SK-N-SH (cell line): ENCODE measurements at regions not wholly inside any gene's neighbourhood (a gene's known extent, or its start where the extent isn't known, plus 50 kb on each side); places are given as distances from the start of the nearest gene placed in this dataset.

Experiments used
- CTCF ChIA-PET: fragments of 300-600, 350-600 bp; formaldehyde crosslinking; extraction: SDS; loops from one replicate; lab custom pipeline; 2021; lab: Yijun Ruan, JAX
- POLR2A ChIA-PET: fragments of 350-600 bp; sonication (Branson Sonifier 250); formaldehyde crosslinking; extraction: SDS; loops from one replicate; lab custom pipeline; 2020; ENCODE audit warnings: antibody characterized with exemption, inconsistent platforms; lab: Yijun Ruan, JAX
- DNase-seq: peaks from one replicate; pipeline ENCODE4 v3.0.0; 2012
- H2AFZ ChIP-seq: fragments of 200-600 bp; sonication (generic); 2 replicates; pipeline ENCODE4 v1.8.1; 2016; ENCODE audit warnings: antibody characterized with exemption, mild to moderate bottlenecking, low read depth
- H3F3A ChIP-seq: fragments of 200-600 bp; sonication (generic); replicated peaks from 2 replicates; pipeline ENCODE3; 2016; ENCODE audit warnings: antibody characterized with exemption, mild to moderate bottlenecking; ENCODE audit not compliant: insufficient read depth
- H3K27ac ChIP-seq, 2 experiments: fragments of 200-500 bp in 1 of 2; fragments of 200-600 bp in 1 of 2; sonication (Bioruptor generic) in 1 of 2; sonication (generic), shearing (Covaris generic) in 1 of 2; 2 replicates each; pipeline versions ENCODE4 v1.5.1 to v1.6.1; 2014 to 2016; ENCODE audit warnings: low read depth in 2 of 2, inconsistent platforms in 1 of 2, low read length in 1 of 2, mild to moderate bottlenecking in 1 of 2, mixed read lengths in 1 of 2
- H3K27me3 ChIP-seq: fragments of 200-600 bp; sonication (generic), shearing (Covaris generic); 2 replicates; pipeline ENCODE4 v1.6.1; 2016; ENCODE audit warnings: mixed run types; ENCODE audit not compliant: insufficient read depth
- H3K36me3 ChIP-seq, 2 experiments: fragments of 200-500 bp in 1 of 2; fragments of 200-600 bp in 1 of 2; sonication (Bioruptor generic) in 1 of 2; sonication (generic) in 1 of 2; replicated peaks in 1 of 2; 2 replicates each; pipeline versions ENCODE3 to v1.5.1; 2014 to 2016; ENCODE audit warnings: low read length in 1 of 2, mild to moderate bottlenecking in 1 of 2; ENCODE audit not compliant: insufficient read depth in 2 of 2, control insufficient read depth in 1 of 2
- H3K4me1 ChIP-seq, 2 experiments: fragments of 200-500 bp in 1 of 2; fragments of 200-600 bp in 1 of 2; sonication (Bioruptor generic) in 1 of 2; sonication (generic), shearing (Covaris generic) in 1 of 2; 2 replicates each; pipeline versions ENCODE4 v1.5.1 to v1.6.1; 2014 to 2016; ENCODE audit warnings: low read depth in 1 of 2, low read length in 1 of 2, mixed run types in 1 of 2; ENCODE audit not compliant: insufficient read depth in 2 of 2, control insufficient read depth in 1 of 2
- H3K4me2 ChIP-seq: fragments of 200-600 bp; sonication (generic), shearing (Covaris generic); 2 replicates; pipeline ENCODE4 v1.6.1; 2017; ENCODE audit warnings: mixed run types
- H3K4me3 ChIP-seq, 2 experiments: fragments of 200-500 bp in 1 of 2; fragments of 200-600 bp in 1 of 2; sonication (Bioruptor generic) in 1 of 2; sonication (generic), shearing (Covaris generic) in 1 of 2; 2 replicates each; pipeline versions ENCODE4 v1.5.1 to v1.8.1; 2014 to 2016; ENCODE audit warnings: low read depth in 2 of 2, inconsistent platforms in 1 of 2, low read length in 1 of 2, mild to moderate bottlenecking in 1 of 2, mixed read lengths in 1 of 2, moderate library complexity in 1 of 2
- H3K79me2 ChIP-seq: fragments of 200-600 bp; sonication (generic); 2 replicates; pipeline ENCODE4 v1.8.1; 2017; ENCODE audit warnings: mild to moderate bottlenecking; ENCODE audit not compliant: insufficient read depth
- H3K9ac ChIP-seq: fragments of 200-600 bp; sonication (generic); 2 replicates; pipeline ENCODE4 v1.6.1; 2017; ENCODE audit warnings: mixed run types
- H3K9me2 ChIP-seq: fragments of 200-600 bp; sonication (generic); 2 replicates; pipeline ENCODE4 v1.6.1; 2017; ENCODE audit warnings: mixed run types
- H3K9me3 ChIP-seq: fragments of 200-600 bp; sonication (generic); 2 replicates; pipeline ENCODE4 v1.6.1; 2017; ENCODE audit warnings: mixed run types, mild to moderate bottlenecking, moderate library complexity
- H4K20me1 ChIP-seq: fragments of 200-600 bp; sonication (generic); 2 replicates; pipeline ENCODE4 v1.6.1; 2017; ENCODE audit warnings: mild to moderate bottlenecking, mixed run types; ENCODE audit not compliant: insufficient read depth
- ELF1 ChIP-seq: IDR thresholded peaks from 2 replicates; pipeline ENCODE4 v1.4.0; 2012
- FOXJ3 ChIP-seq: sonication (generic); formaldehyde crosslinking; IDR thresholded peaks from 2 replicates; pipeline ENCODE4 v1.5.1; 2020; ENCODE audit warnings: mild to moderate bottlenecking, missing genetic modification reagents
- FOXM1 ChIP-seq: IDR thresholded peaks from 2 replicates; pipeline ENCODE4 v1.4.0; 2012; ENCODE audit warnings: low read depth, mild to moderate bottlenecking
- GABPA ChIP-seq: IDR thresholded peaks from 2 replicates; pipeline ENCODE4 v1.4.0; 2012; ENCODE audit warnings: low read depth, mild to moderate bottlenecking
- GATA2 ChIP-seq: sonication (generic); formaldehyde crosslinking; IDR thresholded peaks from 2 replicates; pipeline ENCODE4 v1.5.0; 2020; ENCODE audit warnings: mild to moderate bottlenecking, missing genetic modification reagents
- IRF3 ChIP-seq: fragments of 150-350 bp; IDR thresholded peaks from 2 replicates; pipeline ENCODE4 v1.6.1; 2016; ENCODE audit warnings: mild to moderate bottlenecking, low read depth, low read length
- JUND ChIP-seq: IDR thresholded peaks from 2 replicates; pipeline ENCODE4 v1.4.0; 2012
- MAX ChIP-seq: IDR thresholded peaks from 2 replicates; pipeline ENCODE4 v1.4.0; 2012; ENCODE audit warnings: low read depth
- MEF2A ChIP-seq: IDR thresholded peaks from 2 replicates; pipeline ENCODE4 v1.4.0; 2012; ENCODE audit warnings: low read depth, borderline replicate concordance
- MXI1 ChIP-seq: IDR thresholded peaks from 2 replicates; pipeline ENCODE4 v1.6.1; 2012; ENCODE audit warnings: mild to moderate bottlenecking, low read depth, low read length, improper control_type of control experiment
- NFIC ChIP-seq: IDR thresholded peaks from 2 replicates; pipeline ENCODE4 v1.4.0; 2012; ENCODE audit warnings: borderline replicate concordance
- PBX3 ChIP-seq: IDR thresholded peaks from 2 replicates; pipeline ENCODE4; 2012
- REST ChIP-seq: IDR thresholded peaks from 2 replicates; pipeline ENCODE4 v1.6.1; 2012; ENCODE audit warnings: mild to moderate bottlenecking, low read depth, low read length, moderate library complexity
- SMC3 ChIP-seq: IDR thresholded peaks from 2 replicates; pipeline ENCODE4 v1.6.1; 2012; ENCODE audit warnings: low read depth, low read length, improper control_type of control experiment
- TEAD4 ChIP-seq: IDR thresholded peaks from 2 replicates; pipeline ENCODE4 v1.4.0; 2012; ENCODE audit warnings: mild to moderate bottlenecking, borderline replicate concordance; ENCODE audit not compliant: insufficient read depth
- WGBS: methylation state at CpG from one replicate; pipeline ENCODE4 v1.1.6; 2017; ENCODE audit warnings: low lambda C conversion rate; 5-methylcytosine and 5-hydroxymethylcytosine counted together

GRCh38 chr15:29428925-29429573 is 159.4 kb upstream of the NSMCE3 start:
- Histone ChIP-seq H2AFZ (no peak overlapping the region), H3K27ac (no peak overlapping the region), H3K4me1 (no peaks in the 10 kb centered on the region; a peak in 1 of 4 replicates), H3K9me2 (no peaks in the 10 kb centered on the region), H4K20me1 (no peaks in the 10 kb centered on the region), H3K9ac (no peak overlapping the region), H3K27me3 (no peaks in the 10 kb centered on the region; the same call in 1 of the 2 replicates), H3K9me3 (no peaks in the 10 kb centered on the region), H3K36me3 (no peaks in the 10 kb centered on the region)
- CTCF ChIA-PET, result no interaction called here
- POLR2A ChIA-PET, result no interaction called here
- 21% methylated on average over 6 of the region's 7 CpGs for WGBS
- no peak for DNase-seq
- TF ChIP-seq REST (no peak), MAX (no peak), TEAD4 (no peak), GABPA (no peak), ELF1 (no peak), SMC3 (no peak), MXI1 (no peak), FOXJ3 (CRISPR knock-in tag) (no peak), GATA2 (CRISPR knock-in tag) (no peak), MEF2A (no peak)
- TF ChIP-seq, all 33 proteins: peak for 0
- no peak overlapping the region for H3K4me3 ChIP-seq
- H3K4me2 ChIP-seq, result no peak overlapping the region
- H3K79me2 ChIP-seq, result no peaks in the 10 kb centered on the region
- no peaks in the 10 kb centered on the region for H3F3A ChIP-seq

- Histone ChIP-seq H4K20me1 (no peaks in the 10 kb centered on the region), H3K9me3 (no peaks in the 10 kb centered on the region), H3K9me2 (no peaks in the 10 kb centered on the region), H3K36me3 (no peaks in the 10 kb centered on the region), H3K4me3 (no peak overlapping the region), H2AFZ (no peak overlapping the region), H3K4me2 (no peak overlapping the region), H3F3A (no peaks in the 10 kb centered on the region), H3K27ac (no peak overlapping the region), H3K4me1 (no peaks in the 10 kb centered on the region; a peak in 1 of 4 replicates), H3K9ac (no peak overlapping the region), H3K27me3 (no peaks in the 10 kb centered on the region; the same call in 1 of the 2 replicates), H3K79me2 (no peaks in the 10 kb centered on the region)
- TF ChIP-seq JUND (no peak), PBX3 (no peak), REST (no peak), TEAD4 (no peak), MAX (no peak), NFIC (no peak), FOXM1 (no peak), IRF3 (no peak), MEF2A (no peak)
- ChIA-PET POLR2A (no interaction called here), CTCF (no interaction called here)
- no peak for DNase-seq
These were observed 156.2 kb upstream of the NSMCE3 start for GRCh38 chr15:29425864-29426263.
